ENCODE measurements at regions not wholly inside any gene's neighbourhood (a gene's known extent, or its start where the extent isn't known, plus 50 kb on each side); places are given as distances from the start of the nearest gene placed in this dataset.

DNA sequence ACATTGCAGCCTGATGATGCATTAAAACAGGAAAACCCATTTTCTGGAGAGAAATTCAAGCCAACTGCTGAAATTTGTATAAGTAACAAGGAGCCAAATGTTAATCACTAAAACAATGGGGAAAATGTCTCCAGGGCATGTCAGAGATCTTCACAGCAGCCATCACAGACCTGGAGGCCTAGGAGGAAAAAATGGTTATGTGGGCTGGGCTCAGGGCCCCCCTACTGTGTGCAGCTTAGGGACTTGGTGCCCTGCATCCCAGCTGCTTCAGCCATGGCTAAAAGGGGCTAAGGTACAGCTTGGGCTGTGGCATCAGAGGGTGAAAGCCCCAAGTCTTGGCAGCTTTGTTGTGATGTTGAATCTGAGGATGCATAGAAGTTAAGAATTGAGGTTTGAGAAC, 479.8 kb downstream of the BCKDHB start:
- H3K27ac ChIP-seq (ENCODE audit: low read depth, low read length): no peak overlapping the region
- H2AFZ ChIP-seq (ENCODE audit: low read depth, low read length, poor library complexity, severe bottlenecking): no peak overlapping the region
- no peaks in the 10 kb centered on the region for H3K4me1 ChIP-seq (ENCODE audit: control insufficient read depth in 1 of 2, insufficient read depth in 2 of 2, low read length in 2 of 2)
- ATAC-seq (no peak), DNase-seq (ENCODE audit: low read depth, low spot score) (no peak)
- H4K20me1 ChIP-seq (ENCODE audit: insufficient read depth): no peaks in the 10 kb centered on the region
- peaks cover 0 to 8% of the 10 kb centered on the region in 2 experiments; a peak in 1 of 4 replicates for H3K9me3 ChIP-seq (ENCODE audit: control insufficient read depth in 1 of 2, insufficient read depth in 1 of 2, low read depth in 1 of 2, low read length in 2 of 2)
- TF ChIP-seq ZNF274 (IDR thresholded peaks at IDR 0.05; ENCODE audit: low read depth, low read length) (no peak), ELF1 (IDR thresholded peaks at IDR 0.05; ENCODE audit: borderline replicate concordance, low read depth) (no peak), POLR2AphosphoS5 (IDR thresholded peaks at IDR 0.05; ENCODE audit: low read depth, low read length) (no peak), POLR2A (IDR thresholded peaks at IDR 0.05; ENCODE audit: borderline replicate concordance, extremely low read depth, insufficient read depth, insufficient read length) (no peak), SIN3A (IDR thresholded peaks at IDR 0.05; ENCODE audit: low read depth) (no peak), YY1 (IDR thresholded peaks at IDR 0.05; ENCODE audit: extremely low read depth, insufficient replicate concordance, low read depth, low read length) (no peak)
- TF ChIP-seq, protein P1, sequence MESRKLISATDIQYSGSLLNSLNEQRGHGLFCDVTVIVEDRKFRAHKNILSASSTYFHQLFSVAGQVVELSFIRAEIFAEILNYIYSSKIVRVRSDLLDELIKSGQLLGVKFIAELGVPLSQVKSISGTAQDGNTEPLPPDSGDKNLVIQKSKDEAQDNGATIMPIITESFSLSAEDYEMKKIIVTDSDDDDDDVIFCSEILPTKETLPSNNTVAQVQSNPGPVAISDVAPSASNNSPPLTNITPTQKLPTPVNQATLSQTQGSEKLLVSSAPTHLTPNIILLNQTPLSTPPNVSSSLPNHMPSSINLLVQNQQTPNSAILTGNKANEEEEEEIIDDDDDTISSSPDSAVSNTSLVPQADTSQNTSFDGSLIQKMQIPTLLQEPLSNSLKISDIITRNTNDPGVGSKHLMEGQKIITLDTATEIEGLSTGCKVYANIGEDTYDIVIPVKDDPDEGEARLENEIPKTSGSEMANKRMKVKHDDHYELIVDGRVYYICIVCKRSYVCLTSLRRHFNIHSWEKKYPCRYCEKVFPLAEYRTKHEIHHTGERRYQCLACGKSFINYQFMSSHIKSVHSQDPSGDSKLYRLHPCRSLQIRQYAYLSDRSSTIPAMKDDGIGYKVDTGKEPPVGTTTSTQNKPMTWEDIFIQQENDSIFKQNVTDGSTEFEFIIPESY (IDR thresholded peaks at IDR 0.05; ENCODE audit: extremely low read depth, insufficient replicate concordance, low read length): no peak
- TF ChIP-seq, protein P2, sequence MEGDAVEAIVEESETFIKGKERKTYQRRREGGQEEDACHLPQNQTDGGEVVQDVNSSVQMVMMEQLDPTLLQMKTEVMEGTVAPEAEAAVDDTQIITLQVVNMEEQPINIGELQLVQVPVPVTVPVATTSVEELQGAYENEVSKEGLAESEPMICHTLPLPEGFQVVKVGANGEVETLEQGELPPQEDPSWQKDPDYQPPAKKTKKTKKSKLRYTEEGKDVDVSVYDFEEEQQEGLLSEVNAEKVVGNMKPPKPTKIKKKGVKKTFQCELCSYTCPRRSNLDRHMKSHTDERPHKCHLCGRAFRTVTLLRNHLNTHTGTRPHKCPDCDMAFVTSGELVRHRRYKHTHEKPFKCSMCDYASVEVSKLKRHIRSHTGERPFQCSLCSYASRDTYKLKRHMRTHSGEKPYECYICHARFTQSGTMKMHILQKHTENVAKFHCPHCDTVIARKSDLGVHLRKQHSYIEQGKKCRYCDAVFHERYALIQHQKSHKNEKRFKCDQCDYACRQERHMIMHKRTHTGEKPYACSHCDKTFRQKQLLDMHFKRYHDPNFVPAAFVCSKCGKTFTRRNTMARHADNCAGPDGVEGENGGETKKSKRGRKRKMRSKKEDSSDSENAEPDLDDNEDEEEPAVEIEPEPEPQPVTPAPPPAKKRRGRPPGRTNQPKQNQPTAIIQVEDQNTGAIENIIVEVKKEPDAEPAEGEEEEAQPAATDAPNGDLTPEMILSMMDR (IDR thresholded peaks at IDR 0.05 in 2 of 3, conservative IDR thresholded peaks at IDR 0.05 in 1 of 3; ENCODE audit: borderline replicate concordance in 1 of 3, insufficient read depth in 1 of 3, low read depth in 2 of 3, low read length in 2 of 3): no peak
- H3K79me2 ChIP-seq (ENCODE audit: insufficient read depth, low read length): no peaks in the 10 kb centered on the region
- H3K4me3 ChIP-seq (replicated peaks in 1 of 2; ENCODE audit: low read depth in 1 of 2, low read length in 2 of 2): no peak overlapping the region
- H3K9ac ChIP-seq (ENCODE audit: low read length): no peak overlapping the region
- intact Hi-C loops (cut with micrococcal nuclease): no loop called here
- no TSS peak for BruUV-seq (replicated peaks)
- no peaks in the 10 kb centered on the region for H3K36me3 ChIP-seq (ENCODE audit: control insufficient read depth in 1 of 2, insufficient read depth in 2 of 2, low read length in 2 of 2)
- no peaks in the 10 kb centered on the region for H3K27me3 ChIP-seq (ENCODE audit: insufficient read depth, low read length)
- ChIA-PET CTCF (no interaction called here), POLR2A (no interaction called here), RAD21 (ENCODE audit: low non-redundant PET in 1 of 2, low total read pairs in 2 of 2, uncharacterized antibody in 2 of 2, unreplicated experiment in 2 of 2) (no interaction called here)
- no peaks in the 10 kb centered on the region for H3K9me2 ChIP-seq (ENCODE audit: insufficient read depth)
- H3K4me2 ChIP-seq (ENCODE audit: low read length): no peak overlapping the region
